ENCODE measurements at regions not wholly inside any gene's neighbourhood (a gene's known extent, or its start where the extent isn't known, plus 50 kb on each side); places are given as distances from the start of the nearest gene placed in this dataset.

DNA sequence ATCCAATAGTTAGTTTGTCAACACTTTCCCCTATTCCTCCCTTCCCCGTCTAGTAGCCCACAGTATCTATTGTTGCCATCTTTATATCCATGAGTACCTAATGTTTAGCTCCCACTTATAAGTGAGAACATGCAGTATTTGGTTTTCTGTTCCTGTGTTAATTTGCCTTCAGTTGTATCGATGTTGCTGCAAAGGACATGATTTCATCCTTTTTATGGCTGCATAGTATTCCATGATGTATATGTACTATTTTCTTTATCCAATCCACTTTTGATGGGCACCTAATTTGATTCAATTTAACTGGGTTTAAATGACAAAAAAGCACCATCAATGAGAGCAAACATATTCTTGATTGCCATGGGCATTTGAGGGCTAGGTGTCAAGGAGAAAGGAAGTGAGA, 321.5 kb upstream of the TBX18 start:
- Histone ChIP-seq H3K9me3 (ENCODE audit: control insufficient read depth, insufficient read depth, low read length) (no peaks in the 10 kb centered on the region), H3K27me3 (ENCODE audit: control insufficient read depth, low read length) (no peaks in the 10 kb centered on the region), H3K4me2 (ENCODE audit: low read length) (no peak overlapping the region), H3K4me3 (ENCODE audit: low read length) (no peak overlapping the region), H4K20me1 (ENCODE audit: control insufficient read depth, insufficient read depth, low read depth, low read length) (no peaks in the 10 kb centered on the region), H3K27ac (ENCODE audit: low read depth, low read length) (no peak overlapping the region), H3K4me1 (ENCODE audit: control insufficient read depth, low read length) (no peaks in the 10 kb centered on the region), H3K9me2 (replicated peaks; ENCODE audit: control insufficient read depth, low read length) (no peaks in the 10 kb centered on the region), H3F3A (ENCODE audit: control insufficient read depth, insufficient read depth) (no peaks in the 10 kb centered on the region), H3K36me3 (ENCODE audit: control insufficient read depth, low read length) (no peaks in the 10 kb centered on the region), H3K79me2 (ENCODE audit: control insufficient read depth, low read length) (no peaks in the 10 kb centered on the region)
- no peak for TF ChIP-seq EZH2phosphoT487 (IDR thresholded peaks at IDR 0.05; ENCODE audit: borderline replicate concordance, low read length)
- TF ChIP-seq, protein P1, sequence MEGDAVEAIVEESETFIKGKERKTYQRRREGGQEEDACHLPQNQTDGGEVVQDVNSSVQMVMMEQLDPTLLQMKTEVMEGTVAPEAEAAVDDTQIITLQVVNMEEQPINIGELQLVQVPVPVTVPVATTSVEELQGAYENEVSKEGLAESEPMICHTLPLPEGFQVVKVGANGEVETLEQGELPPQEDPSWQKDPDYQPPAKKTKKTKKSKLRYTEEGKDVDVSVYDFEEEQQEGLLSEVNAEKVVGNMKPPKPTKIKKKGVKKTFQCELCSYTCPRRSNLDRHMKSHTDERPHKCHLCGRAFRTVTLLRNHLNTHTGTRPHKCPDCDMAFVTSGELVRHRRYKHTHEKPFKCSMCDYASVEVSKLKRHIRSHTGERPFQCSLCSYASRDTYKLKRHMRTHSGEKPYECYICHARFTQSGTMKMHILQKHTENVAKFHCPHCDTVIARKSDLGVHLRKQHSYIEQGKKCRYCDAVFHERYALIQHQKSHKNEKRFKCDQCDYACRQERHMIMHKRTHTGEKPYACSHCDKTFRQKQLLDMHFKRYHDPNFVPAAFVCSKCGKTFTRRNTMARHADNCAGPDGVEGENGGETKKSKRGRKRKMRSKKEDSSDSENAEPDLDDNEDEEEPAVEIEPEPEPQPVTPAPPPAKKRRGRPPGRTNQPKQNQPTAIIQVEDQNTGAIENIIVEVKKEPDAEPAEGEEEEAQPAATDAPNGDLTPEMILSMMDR (IDR thresholded peaks at IDR 0.05; ENCODE audit: low read depth, low read length, poor library complexity, severe bottlenecking) = no peak

DNA sequence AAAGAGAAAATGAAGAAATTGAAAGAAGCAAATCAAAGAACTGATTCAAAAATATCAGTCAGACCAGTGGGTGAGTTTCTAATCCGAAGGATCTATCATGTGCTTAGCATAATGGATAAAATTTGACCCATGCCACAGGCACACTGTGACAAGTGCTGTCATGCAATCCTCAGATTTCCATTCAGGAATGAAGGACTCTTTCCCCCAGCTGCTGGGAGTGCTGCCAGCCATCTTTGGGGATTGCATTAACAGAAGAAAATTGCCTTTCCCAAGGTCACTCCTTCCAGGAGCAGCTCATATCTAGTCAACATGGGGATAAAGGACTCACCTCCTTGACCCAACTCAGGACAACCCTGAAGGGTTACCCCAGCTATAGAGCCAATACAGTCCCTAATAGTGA, 316.7 kb upstream of the TBX18 start:
- Histone ChIP-seq H3K9me3 (ENCODE audit: control insufficient read depth, insufficient read depth, low read length) (no peaks in the 10 kb centered on the region), H3K4me2 (ENCODE audit: low read length) (no peak overlapping the region), H3K36me3 (ENCODE audit: control insufficient read depth, low read length) (no peaks in the 10 kb centered on the region), H3K27me3 (ENCODE audit: control insufficient read depth, low read length) (no peaks in the 10 kb centered on the region), H3K79me2 (ENCODE audit: control insufficient read depth, low read length) (no peaks in the 10 kb centered on the region), H4K20me1 (ENCODE audit: control insufficient read depth, insufficient read depth, low read depth, low read length) (no peaks in the 10 kb centered on the region), H3F3A (ENCODE audit: control insufficient read depth, insufficient read depth) (no peaks in the 10 kb centered on the region), H3K9me2 (replicated peaks; ENCODE audit: control insufficient read depth, low read length) (no peaks in the 10 kb centered on the region), H3K4me1 (ENCODE audit: control insufficient read depth, low read length) (no peaks in the 10 kb centered on the region), H3K4me3 (ENCODE audit: low read length) (no peak overlapping the region), H3K27ac (ENCODE audit: low read depth, low read length) (no peak overlapping the region)
- TF ChIP-seq, protein P1 (IDR thresholded peaks at IDR 0.05; ENCODE audit: low read depth, low read length, poor library complexity, severe bottlenecking) = no peak
- no peak for TF ChIP-seq EZH2phosphoT487 (IDR thresholded peaks at IDR 0.05; ENCODE audit: borderline replicate concordance, low read length)

GRCh38 chr6:85079761-85080160, 315.4 kb upstream of the TBX18 start:
- no peaks in the 10 kb centered on the region for H3K9me2 ChIP-seq (replicated peaks; ENCODE audit: control insufficient read depth, low read length)
- TF ChIP-seq, protein P1 (IDR thresholded peaks at IDR 0.05; ENCODE audit: low read depth, low read length, poor library complexity, severe bottlenecking) = no peak
- no peak for TF ChIP-seq EZH2phosphoT487 (IDR thresholded peaks at IDR 0.05; ENCODE audit: borderline replicate concordance, low read length)
- no peaks in the 10 kb centered on the region for H3K36me3 ChIP-seq (ENCODE audit: control insufficient read depth, low read length)
- no peaks in the 10 kb centered on the region for H3K4me1 ChIP-seq (ENCODE audit: control insufficient read depth, low read length)
- H4K20me1 ChIP-seq (ENCODE audit: control insufficient read depth, insufficient read depth, low read depth, low read length) = no peaks in the 10 kb centered on the region
- H3K27ac ChIP-seq (ENCODE audit: low read depth, low read length) = no peak overlapping the region
- H3K9me3 ChIP-seq (ENCODE audit: control insufficient read depth, insufficient read depth, low read length) = no peaks in the 10 kb centered on the region
- H3K27me3 ChIP-seq (ENCODE audit: control insufficient read depth, low read length) = no peaks in the 10 kb centered on the region
- no peak overlapping the region for H3K4me2 ChIP-seq (ENCODE audit: low read length)
- H3F3A ChIP-seq (ENCODE audit: control insufficient read depth, insufficient read depth) = no peaks in the 10 kb centered on the region
- no peak overlapping the region for H3K4me3 ChIP-seq (ENCODE audit: low read length)
- H3K79me2 ChIP-seq (ENCODE audit: control insufficient read depth, low read length) = no peaks in the 10 kb centered on the region

DNA sequence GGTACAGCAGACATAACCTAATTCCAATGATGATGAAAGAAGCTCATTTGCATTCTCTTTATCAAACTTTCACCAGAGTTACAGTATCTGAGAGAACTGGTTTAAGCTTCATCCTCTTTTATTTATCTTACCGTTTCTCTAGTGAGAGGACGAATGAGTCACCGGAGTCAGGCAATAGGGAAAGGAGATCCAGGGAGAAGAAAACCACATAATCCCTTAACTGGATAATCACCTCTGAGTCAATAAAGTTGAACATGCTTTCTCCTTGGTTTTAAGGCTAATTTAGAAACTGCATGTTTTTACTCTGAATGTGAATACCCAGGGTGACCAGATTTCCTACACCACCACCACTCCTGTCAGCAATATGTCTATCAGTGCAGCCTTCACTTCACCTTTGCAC, 313.7 kb upstream of the TBX18 start:
- Histone ChIP-seq H3K9me2 (replicated peaks; ENCODE audit: control insufficient read depth, low read length) (no peaks in the 10 kb centered on the region), H3K36me3 (ENCODE audit: control insufficient read depth, low read length) (no peaks in the 10 kb centered on the region), H3K4me2 (ENCODE audit: low read length) (no peak overlapping the region), H3K79me2 (ENCODE audit: control insufficient read depth, low read length) (no peaks in the 10 kb centered on the region), H3K4me1 (ENCODE audit: control insufficient read depth, low read length) (no peaks in the 10 kb centered on the region), H3F3A (ENCODE audit: control insufficient read depth, insufficient read depth) (no peaks in the 10 kb centered on the region), H3K4me3 (ENCODE audit: low read length) (no peak overlapping the region), H3K27ac (ENCODE audit: low read depth, low read length) (no peak overlapping the region), H4K20me1 (ENCODE audit: control insufficient read depth, insufficient read depth, low read depth, low read length) (no peaks in the 10 kb centered on the region), H3K27me3 (ENCODE audit: control insufficient read depth, low read length) (no peaks in the 10 kb centered on the region), H3K9me3 (ENCODE audit: control insufficient read depth, insufficient read depth, low read length) (no peaks in the 10 kb centered on the region)
- TF ChIP-seq, protein P1 (IDR thresholded peaks at IDR 0.05; ENCODE audit: low read depth, low read length, poor library complexity, severe bottlenecking) = no peak
- no peak for TF ChIP-seq EZH2phosphoT487 (IDR thresholded peaks at IDR 0.05; ENCODE audit: borderline replicate concordance, low read length)

Data from DOHH2 (cell line).